Neural progenitor cell (in vitro differentiated cells): ENCODE measurements at regions not wholly inside any gene's neighbourhood (a gene's known extent, or its start where the extent isn't known, plus 50 kb on each side); places are given as distances from the start of the nearest gene placed in this dataset.

ENCODE experiments used
- DNase-seq: peaks from one replicate; pipeline ENCODE4 v3.0.0-alpha.2; 2016; ENCODE audit warnings: low spot score
- H2AFZ ChIP-seq: fragments of 200-600 bp; sonication (generic); replicated peaks from 2 replicates; pipeline ENCODE4 v1.6.1; 2016; ENCODE audit warnings: antibody characterized with exemption
- H3F3A ChIP-seq: fragments of 200-600 bp; sonication (generic); 2 replicates; pipeline ENCODE4 v1.6.1; 2016; ENCODE audit warnings: antibody characterized with exemption, low read depth
- H3K27ac ChIP-seq: fragments of 200-600 bp; sonication (generic); 2 replicates; pipeline ENCODE4 v1.5.1; 2016; ENCODE audit warnings: mild to moderate bottlenecking
- H3K27me3 ChIP-seq: fragments of 200-600 bp; sonication (generic); 2 replicates; pipeline ENCODE4 v1.6.1; 2016; ENCODE audit warnings: mild to moderate bottlenecking, moderate library complexity
- H3K36me3 ChIP-seq: fragments of 200-600 bp; sonication (generic); 2 replicates; pipeline ENCODE4 v1.5.1; 2016
- H3K4me1 ChIP-seq: fragments of 200-600 bp; sonication (generic); 2 replicates; pipeline ENCODE4 v1.6.1; 2016; ENCODE audit warnings: mixed run types
- H3K4me2 ChIP-seq: fragments of 200-600 bp; sonication (generic); 2 replicates; pipeline ENCODE4 v1.6.1; 2016
- H3K4me3 ChIP-seq: fragments of 200-600 bp; sonication (generic); 2 replicates; pipeline ENCODE4 v1.5.1; 2016
- H3K79me2 ChIP-seq: fragments of 200-600 bp; sonication (generic); 2 replicates; pipeline ENCODE4 v1.6.1; 2016; ENCODE audit warnings: low read depth
- H3K9ac ChIP-seq: fragments of 200-600 bp; sonication (generic); 2 replicates; pipeline ENCODE4 v1.6.1; 2016
- H3K9me3 ChIP-seq: fragments of 200-600 bp; sonication (generic); 2 replicates; pipeline ENCODE4 v1.5.1; 2016; ENCODE audit warnings: low read depth
- H4K20me1 ChIP-seq: fragments of 200-600 bp; sonication (generic); 2 replicates; pipeline ENCODE4 v1.6.1; 2016; ENCODE audit warnings: low read depth
- H3K27ac Mint-ChIP-seq: 3 replicates; pipeline ENCODE4 v1.8.0; 2021; ENCODE audit warnings: mixed read lengths
- H3K27me3 Mint-ChIP-seq: 2 replicates; pipeline ENCODE4 v1.8.0; 2022; ENCODE audit warnings: low read depth, mild to moderate bottlenecking, inconsistent platforms, moderate library complexity, mixed read lengths; ENCODE audit not compliant: insufficient read depth
- H3K36me3 Mint-ChIP-seq: 3 replicates; pipeline ENCODE4 v1.8.0; 2021; ENCODE audit warnings: mixed read lengths
- H3K4me1 Mint-ChIP-seq: 3 replicates; pipeline ENCODE4 v1.8.0; 2021; ENCODE audit warnings: mixed read lengths
- H3K4me3 Mint-ChIP-seq: 3 replicates; pipeline ENCODE4 v1.8.0; 2021; ENCODE audit warnings: mild to moderate bottlenecking, moderate library complexity, mixed read lengths
- H3K9me3 Mint-ChIP-seq: 3 replicates; pipeline ENCODE4 v1.8.0; 2020; ENCODE audit warnings: mixed read lengths
- CTCF ChIP-seq: fragments of 200-600 bp; sonication (generic); IDR thresholded peaks from 2 replicates; pipeline ENCODE4 v1.5.1; 2017; ENCODE audit warnings: antibody characterized with exemption, mild to moderate bottlenecking
- EZH2 ChIP-seq: fragments of 200-600 bp; sonication (generic); IDR thresholded peaks from 2 replicates; pipeline ENCODE4 v1.6.1; 2017; ENCODE audit warnings: antibody characterized with exemption, mild to moderate bottlenecking, moderate library complexity
- EZH2phosphoT487 ChIP-seq: fragments of 200-600 bp; sonication (generic); IDR thresholded peaks from 2 replicates; pipeline ENCODE4 v1.6.1; 2017; ENCODE audit warnings: antibody characterized with exemption

GRCh38 chr4:3343358-3343757 is 50.5 kb downstream of the RGS12 start:
- Mint-ChIP-seq H3K9me3 (no peaks in the 10 kb centered on the region), H3K27me3 (peaks cover 4% of the 10 kb centered on the region), H3K27ac (no peak overlapping the region), H3K36me3 (peaks cover 4% of the 10 kb centered on the region), H3K4me3 (no peak overlapping the region), H3K4me1 (peaks cover 23% of the 10 kb centered on the region)
- no peak for DNase-seq
- no peaks in the 10 kb centered on the region for H3K9me3 ChIP-seq
- no peak overlapping the region for H3K9ac ChIP-seq
- H3K4me1 ChIP-seq: peaks cover 6% of the 10 kb centered on the region
- no peaks in the 10 kb centered on the region for H3F3A ChIP-seq
- H2AFZ ChIP-seq: no peak overlapping the region
- TF ChIP-seq EZH2: no peak
- TF ChIP-seq CTCF: no peak
- TF ChIP-seq EZH2phosphoT487: no peak
- peaks cover 40% of the 10 kb centered on the region for H4K20me1 ChIP-seq
- no peaks in the 10 kb centered on the region for H3K27me3 ChIP-seq
- no peak overlapping the region for H3K27ac ChIP-seq
- no peaks in the 10 kb centered on the region for H3K79me2 ChIP-seq
- no peak overlapping the region for H3K4me2 ChIP-seq
- H3K36me3 ChIP-seq: no peaks in the 10 kb centered on the region
- no peak overlapping the region for H3K4me3 ChIP-seq

GRCh38 chr4:3344104-3344503 is 51.3 kb downstream of the RGS12 start:
- H3K36me3 ChIP-seq: no peaks in the 10 kb centered on the region
- Mint-ChIP-seq H3K36me3 (peaks cover 4% of the 10 kb centered on the region), H3K4me3 (no peak overlapping the region), H3K4me1 (peaks cover 22% of the 10 kb centered on the region), H3K27me3 (peaks cover 4% of the 10 kb centered on the region), H3K9me3 (no peaks in the 10 kb centered on the region), H3K27ac (peak overlapping the region; percentile 10)
- H3K79me2 ChIP-seq: no peaks in the 10 kb centered on the region
- no peak for DNase-seq
- no peak for TF ChIP-seq EZH2phosphoT487
- TF ChIP-seq EZH2: no peak
- TF ChIP-seq CTCF: no peak
- H3K27ac ChIP-seq: no peak overlapping the region
- no peak overlapping the region for H2AFZ ChIP-seq
- H3K4me2 ChIP-seq: no peak overlapping the region
- no peak overlapping the region for H3K4me3 ChIP-seq
- no peak overlapping the region for H3K9ac ChIP-seq
- peaks cover 6% of the 10 kb centered on the region for H3K4me1 ChIP-seq
- peaks cover 37% of the 10 kb centered on the region for H4K20me1 ChIP-seq
- no peaks in the 10 kb centered on the region for H3K27me3 ChIP-seq
- H3F3A ChIP-seq: no peaks in the 10 kb centered on the region
- no peaks in the 10 kb centered on the region for H3K9me3 ChIP-seq

GRCh38 chr4:3344596-3344995 is 51.8 kb downstream of the RGS12 start:
- DNase-seq: no peak
- H3K4me1 ChIP-seq: peaks cover 6% of the 10 kb centered on the region

More at GRCh38 chr4:3344596-3344995, 51.8 kb downstream of the RGS12 start:
- no peak overlapping the region for H3K27ac ChIP-seq
- H3K36me3 ChIP-seq: no peaks in the 10 kb centered on the region
- H3K9me3 Mint-ChIP-seq: no peaks in the 10 kb centered on the region
- H2AFZ ChIP-seq: no peak overlapping the region
- no peak overlapping the region for H3K27ac Mint-ChIP-seq
- H3K36me3 Mint-ChIP-seq: peaks cover 2% of the 10 kb centered on the region
- H3K27me3 ChIP-seq: no peaks in the 10 kb centered on the region
- no peaks in the 10 kb centered on the region for H3F3A ChIP-seq
- no peaks in the 10 kb centered on the region for H3K79me2 ChIP-seq
- no peak overlapping the region for H3K4me2 ChIP-seq
- no peak overlapping the region for H3K4me3 Mint-ChIP-seq
- peaks cover 35% of the 10 kb centered on the region for H4K20me1 ChIP-seq
- H3K27me3 Mint-ChIP-seq: peaks cover 4% of the 10 kb centered on the region
- TF ChIP-seq EZH2: no peak
- TF ChIP-seq CTCF: no peak
- TF ChIP-seq EZH2phosphoT487: no peak
- peaks cover 19% of the 10 kb centered on the region for H3K4me1 Mint-ChIP-seq
- H3K9me3 ChIP-seq: no peaks in the 10 kb centered on the region
- H3K9ac ChIP-seq: no peak overlapping the region
- H3K4me3 ChIP-seq: no peak overlapping the region
